Thyroid gland (tissue), 4 donors: ENCODE measurements at regions not wholly inside any gene's neighbourhood (a gene's known extent, or its start where the extent isn't known, plus 50 kb on each side); places are given as distances from the start of the nearest gene placed in this dataset.
"Not testable (repeated sequence)": the region's sequence is repeated elsewhere in the genome, so short reads cannot be mapped to it uniquely, and the experiment has no call there.

Experiments used
- DNase-seq, 2 donors: peaks; one replicate each; pipeline ENCODE4 v3.0.0-alpha.2; 2019
- H3K27ac ChIP-seq, 3 donors: fragments of 200-600 bp; sonication (generic); 1 replicate in 2 of 3; 2 replicates in 1 of 3; pipeline ENCODE4 v1.5.1; 2016 to 2019; ENCODE audit warnings: mild to moderate bottlenecking in 1 of 3, moderate library complexity in 1 of 3
- H3K27me3 ChIP-seq: fragments of 200-600 bp; sonication (generic); one replicate; pipeline ENCODE4 v1.5.1; 2019
- H3K36me3 ChIP-seq, 2 donors: fragments of 200-600 bp; sonication (generic); one replicate each; pipeline ENCODE4 v1.5.1; 2016 to 2019
- H3K4me1 ChIP-seq, 2 donors: fragments of 200-600 bp; sonication (generic); one replicate each; pipeline ENCODE4 v1.5.1; 2017 to 2019
- H3K4me3 ChIP-seq, 3 donors: fragments of 200-600 bp; sonication (generic); replicated peaks in 1 of 3; 1 replicate in 2 of 3; 2 replicates in 1 of 3; pipeline ENCODE4 v1.5.1; 2016; ENCODE audit warnings: mild to moderate bottlenecking in 1 of 3
- H3K9me3 ChIP-seq: fragments of 200-600 bp; sonication (generic); one replicate; pipeline ENCODE4 v1.5.1; 2017
- WGBS, 2 donors: methylation state at CpG; one replicate each; pipeline ENCODE4 v1.1.5; 2017; 5-methylcytosine and 5-hydroxymethylcytosine counted together
- intact Hi-C: fragments of 100-400 bp; cut with DNase I; formaldehyde crosslinking; loops from one replicate; pipeline ENCODE4 v1.15.1; 2023

DNA sequence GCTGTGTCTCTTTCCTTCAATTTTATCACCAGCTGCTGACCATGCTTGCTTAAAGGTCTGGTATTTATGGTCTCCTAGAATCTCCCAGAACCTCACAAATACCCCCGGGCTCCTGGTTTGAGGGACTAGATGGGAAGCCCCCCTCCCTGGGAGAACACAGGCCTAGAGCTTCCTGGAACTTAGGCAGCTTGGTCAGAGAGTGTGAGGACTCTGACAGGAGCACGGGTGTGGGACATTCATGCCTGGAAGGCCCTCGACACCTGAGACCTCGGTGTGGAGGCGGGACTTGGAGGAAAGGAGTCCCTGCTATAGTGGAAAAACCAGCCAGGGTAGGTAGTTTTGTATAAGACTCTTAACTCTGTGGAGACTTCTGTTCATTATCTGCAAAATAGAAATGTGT lies 211.5 kb upstream of the PLGLB2 start:
- DNase-seq, H3K4me3 ChIP-seq, H3K9me3 ChIP-seq, H3K27me3 ChIP-seq, H3K36me3 ChIP-seq, H3K27ac ChIP-seq, H3K4me1 ChIP-seq, intact Hi-C loops: not testable (repeated sequence)
- no CpG with 5 or more reads among the region's 5 CpGs for WGBS, 2 donors

DNA sequence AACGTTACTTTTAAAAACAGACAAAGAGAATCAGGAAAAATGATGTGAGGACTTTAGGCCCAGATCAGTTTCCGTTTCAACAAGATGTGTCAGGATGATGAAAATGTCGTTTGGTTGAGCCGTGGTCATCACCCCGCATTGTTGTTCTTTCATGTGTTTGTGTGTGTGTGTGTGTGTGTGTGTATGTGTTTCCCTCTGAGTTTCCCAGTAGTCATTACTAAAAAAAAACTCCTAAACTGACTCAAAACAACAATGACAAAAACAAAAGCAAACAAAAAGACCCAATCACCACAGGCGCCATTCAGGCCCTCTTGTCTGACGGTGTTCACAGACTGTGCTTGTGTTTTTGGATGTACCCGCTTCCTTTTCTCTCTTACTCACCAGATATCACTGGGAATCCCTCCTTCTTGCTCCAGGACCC lies 210.6 kb upstream of the PLGLB2 start:
- H3K27me3 ChIP-seq, H3K36me3 ChIP-seq, intact Hi-C loops, H3K4me3 ChIP-seq, DNase-seq, H3K9me3 ChIP-seq, H3K4me1 ChIP-seq, H3K27ac ChIP-seq: not testable (repeated sequence)
- 88 to 89% methylated on average over 3 to 4 of the region's 8 CpGs for WGBS, 2 donors

DNA sequence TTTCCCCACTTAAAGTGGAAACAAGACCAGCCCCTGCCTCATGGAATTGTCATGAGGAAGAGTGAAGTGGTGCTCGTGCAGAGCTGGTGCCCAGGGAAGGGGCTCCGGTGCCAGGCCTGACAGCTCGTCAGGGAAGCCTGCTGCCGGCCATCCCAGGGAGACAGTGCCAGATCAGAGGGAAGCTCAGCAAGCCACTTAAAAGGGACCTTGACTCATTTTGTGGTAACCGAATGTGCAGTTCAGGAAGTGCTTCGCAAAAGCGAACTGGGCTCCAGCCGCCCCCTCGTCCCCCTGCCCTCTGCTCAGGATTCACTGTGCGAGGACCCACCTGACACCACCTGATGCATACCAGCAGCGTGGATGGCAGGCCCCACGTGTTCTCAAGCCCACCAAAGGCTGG lies 209.6 kb upstream of the PLGLB2 start:
- H3K36me3 ChIP-seq, DNase-seq, H3K4me3 ChIP-seq, H3K4me1 ChIP-seq, H3K9me3 ChIP-seq, H3K27ac ChIP-seq, intact Hi-C loops, H3K27me3 ChIP-seq: not testable (repeated sequence)
- WGBS, 2 donors: 83% methylated on average over 4 of the region's 12 CpGs; no CpG with 5 or more reads in 1 of the 2 donors

DNA sequence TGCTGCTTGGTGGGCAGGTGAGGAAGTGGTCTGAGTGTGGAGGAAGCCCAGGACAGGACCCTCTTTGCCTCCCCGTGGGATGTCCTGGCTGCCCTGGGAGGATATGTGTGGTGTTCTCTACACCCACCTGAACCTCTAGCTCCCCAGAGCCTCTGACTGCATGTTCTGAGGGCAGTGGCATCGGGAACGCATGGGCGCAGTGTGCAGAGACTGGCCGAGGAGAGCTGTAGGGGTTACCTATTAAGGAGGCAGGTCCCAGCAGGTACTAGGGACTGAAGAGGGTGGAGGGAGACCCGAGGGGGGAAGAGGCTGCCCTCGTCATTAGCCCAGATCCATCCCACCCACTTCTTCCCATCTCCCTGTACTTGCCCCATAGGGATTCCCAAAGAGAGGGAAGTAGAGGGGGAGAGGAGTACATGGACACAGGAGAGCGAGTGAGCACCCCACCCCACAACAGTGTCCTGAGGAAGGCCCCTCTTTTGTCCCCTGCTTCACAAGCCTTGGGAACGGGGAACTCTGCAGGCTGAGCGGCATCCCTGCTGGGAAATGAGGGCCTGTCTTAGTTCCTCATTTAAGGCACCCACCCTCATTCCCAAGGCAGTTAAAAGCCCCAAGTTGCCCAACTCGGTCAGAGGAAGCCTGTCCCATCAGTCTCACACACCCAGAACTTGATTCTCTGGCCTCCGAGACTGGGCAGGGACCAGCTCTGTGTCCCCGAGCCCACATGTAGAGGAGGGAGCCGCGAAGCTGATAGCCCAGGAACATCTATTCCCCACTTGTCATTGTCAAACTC lies 208.5 kb upstream of the PLGLB2 start:
- H3K4me3 ChIP-seq, H3K27ac ChIP-seq, H3K27me3 ChIP-seq, H3K4me1 ChIP-seq, H3K9me3 ChIP-seq, intact Hi-C loops, H3K36me3 ChIP-seq, DNase-seq: not testable (repeated sequence)
- 88 to 98% methylated on average over 5 to 11 of the region's 15 CpGs for WGBS, 2 donors

DNA sequence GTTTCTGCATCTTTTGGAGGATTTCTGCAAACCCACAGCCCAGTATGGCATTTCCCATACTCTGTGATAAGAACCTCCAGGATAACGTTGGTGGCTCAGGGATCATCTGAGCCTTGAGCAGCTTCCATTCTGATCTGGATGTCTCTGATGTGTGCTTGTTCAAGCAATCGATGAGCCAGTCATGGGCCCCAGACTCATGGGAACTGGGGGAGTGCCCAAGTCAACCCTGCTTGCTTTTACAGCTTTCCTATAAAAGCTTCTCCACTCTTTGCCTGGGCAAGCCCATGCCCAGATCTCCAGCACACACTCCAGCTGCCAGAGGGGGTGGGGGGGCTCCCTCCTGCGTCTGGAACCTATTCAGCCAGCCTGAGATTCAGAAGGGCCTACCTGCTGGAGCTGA lies 207.6 kb upstream of the PLGLB2 start:
- intact Hi-C loops, H3K27ac ChIP-seq, H3K36me3 ChIP-seq, H3K9me3 ChIP-seq, H3K4me1 ChIP-seq, DNase-seq, H3K4me3 ChIP-seq, H3K27me3 ChIP-seq: not testable (repeated sequence)
- WGBS, 2 donors: no CpG with 5 or more reads among the region's 3 CpGs

DNA sequence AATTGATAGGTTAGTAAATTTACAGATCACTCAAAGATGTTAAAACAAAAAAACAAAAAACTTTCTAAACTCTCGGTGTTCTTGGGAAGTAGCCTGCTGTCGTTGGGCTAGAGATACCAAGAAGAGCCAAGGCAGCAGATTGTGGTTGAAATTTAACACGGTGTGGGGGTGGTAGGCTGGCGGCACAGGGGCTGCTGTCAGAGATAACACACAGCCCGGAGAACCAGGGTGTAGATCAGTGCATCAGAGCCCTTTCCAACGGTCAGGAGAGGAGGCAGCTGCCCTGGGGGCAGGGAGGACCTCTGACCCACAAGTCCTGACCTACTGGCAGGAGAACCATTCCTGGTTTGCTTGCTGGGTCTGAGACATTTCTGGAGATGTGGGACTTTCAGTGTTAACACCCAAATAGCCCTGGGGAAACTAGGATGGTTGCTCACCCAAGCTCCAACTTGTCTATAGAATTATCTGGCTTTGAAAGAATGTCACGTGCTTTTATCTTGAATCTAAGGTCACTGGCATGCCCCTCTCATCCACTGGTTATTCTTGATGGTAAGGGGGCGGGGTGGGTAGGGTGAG lies 205.2 kb upstream of the PLGLB2 start:
- 60 to 70% methylated on average over 6 of the region's 8 CpGs for WGBS, 2 donors
- H3K9me3 ChIP-seq, H3K4me3 ChIP-seq, H3K36me3 ChIP-seq, H3K27ac ChIP-seq, DNase-seq, intact Hi-C loops, H3K27me3 ChIP-seq, H3K4me1 ChIP-seq: not testable (repeated sequence)

DNA sequence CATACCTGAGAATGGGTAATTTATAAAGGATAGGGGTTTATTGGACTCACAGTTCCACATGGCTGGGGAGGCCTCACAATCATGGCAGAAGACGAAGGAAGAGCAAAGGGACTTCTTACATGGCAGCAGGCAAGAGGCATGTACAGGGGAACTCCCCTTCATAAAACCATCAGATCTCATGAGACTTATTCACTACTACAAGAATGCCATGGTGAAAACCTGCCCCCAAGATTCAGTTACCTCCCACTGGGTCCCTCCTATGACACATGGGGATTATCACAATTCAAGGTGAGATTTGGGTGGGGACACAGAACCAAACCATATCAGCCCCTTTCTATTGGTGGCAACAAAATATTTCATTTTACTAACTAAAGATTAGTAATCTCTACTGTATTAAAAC lies 204.1 kb upstream of the PLGLB2 start:
- H3K4me3 ChIP-seq, H3K9me3 ChIP-seq, H3K27ac ChIP-seq, H3K4me1 ChIP-seq, intact Hi-C loops, DNase-seq, H3K36me3 ChIP-seq, H3K27me3 ChIP-seq: not testable (repeated sequence)
- no CpG with 5 or more reads among the region's 1 CpG for WGBS, 2 donors

DNA sequence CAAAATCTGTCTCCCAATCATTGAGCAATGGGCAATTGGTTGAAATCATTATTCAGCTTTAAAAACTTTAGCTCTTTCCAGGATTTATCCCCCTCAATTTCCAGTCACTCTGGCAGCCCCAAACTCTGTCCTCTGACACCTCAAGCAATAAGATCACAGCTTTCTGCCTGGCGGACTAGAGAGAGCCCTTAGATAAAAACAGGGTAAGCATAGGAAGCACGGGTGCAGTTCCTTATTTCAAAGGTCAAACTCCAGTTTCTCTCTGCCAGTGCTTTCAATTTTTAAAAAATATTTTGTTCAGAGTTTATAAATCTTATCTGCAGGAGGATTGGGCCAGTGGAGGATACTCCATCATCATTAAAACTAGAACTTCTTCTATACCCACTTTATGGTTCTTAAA lies 200.8 kb upstream of the PLGLB2 start:
- WGBS, 2 donors: 83 to 86% methylated on average over 2 of the region's 2 CpGs
- intact Hi-C loops: not testable (repeated sequence)

DNA sequence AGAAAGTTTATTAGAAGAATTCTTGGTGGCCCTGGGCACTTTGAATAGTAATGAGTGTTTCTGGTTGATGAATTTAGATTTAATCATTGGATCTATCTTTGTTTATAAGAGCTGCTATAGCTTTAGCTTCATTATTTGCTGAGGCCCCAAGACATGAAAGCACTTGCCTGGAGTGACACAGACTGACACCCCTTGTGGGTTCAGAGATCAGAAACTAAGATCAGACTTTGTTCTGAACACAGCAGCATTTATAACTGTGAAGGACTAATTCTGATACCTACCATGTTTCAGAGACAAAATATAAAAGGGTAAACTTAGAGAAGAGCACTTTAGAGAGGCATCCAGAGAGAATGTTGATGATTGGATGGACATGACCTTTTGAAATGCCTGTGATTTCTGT lies 199.9 kb upstream of the PLGLB2 start:
- H3K27ac ChIP-seq, H3K27me3 ChIP-seq, H3K4me1 ChIP-seq, DNase-seq, H3K9me3 ChIP-seq, H3K36me3 ChIP-seq, H3K4me3 ChIP-seq, intact Hi-C loops: not testable (repeated sequence)

More for the DNA sequence above, 200.8 kb upstream of the PLGLB2 start:
- not testable (repeated sequence) for H3K4me3 ChIP-seq, DNase-seq, H3K36me3 ChIP-seq, H3K27ac ChIP-seq, H3K4me1 ChIP-seq, H3K27me3 ChIP-seq, H3K9me3 ChIP-seq

DNA sequence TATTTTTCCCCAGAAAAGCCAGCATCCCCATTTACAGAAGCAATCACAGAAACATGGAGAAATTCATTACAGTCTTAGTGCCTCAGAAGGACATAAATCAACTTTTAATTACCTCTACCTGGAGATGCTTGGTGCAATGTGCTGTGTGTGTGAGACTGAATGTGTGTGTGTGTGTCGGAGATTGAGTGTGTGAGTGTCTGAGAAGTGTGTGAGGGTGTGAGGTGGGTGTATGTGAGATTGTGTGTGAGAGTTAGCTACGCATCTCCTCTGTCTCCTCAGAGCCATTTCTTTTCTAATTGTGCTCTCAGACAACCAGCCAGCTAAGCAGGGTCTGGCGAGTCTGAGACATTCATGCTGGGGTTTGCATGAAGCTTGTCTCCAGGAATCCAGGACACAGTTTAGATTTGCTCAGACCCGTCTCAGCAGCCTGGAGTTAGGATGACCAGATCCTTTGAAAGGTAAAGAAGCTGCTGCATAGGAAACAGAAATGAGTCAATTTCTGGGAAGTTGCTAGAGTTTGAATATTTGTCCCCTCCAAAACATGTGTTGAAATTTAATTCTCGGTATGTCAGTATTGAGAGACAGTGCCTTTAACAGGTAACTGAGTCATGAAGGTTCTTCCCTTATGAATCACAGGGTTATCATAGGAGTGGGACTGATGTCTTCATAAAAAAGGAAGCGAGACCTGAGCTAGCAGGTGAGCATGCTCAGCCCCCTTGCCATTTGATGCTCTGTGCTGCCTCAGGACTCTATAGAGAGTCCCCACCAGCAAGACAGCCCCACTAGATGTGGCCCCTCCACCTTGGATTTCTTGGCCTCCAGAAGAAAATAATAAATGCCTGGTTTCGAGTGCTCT lies 199.0 kb upstream of the PLGLB2 start:
- H3K9me3 ChIP-seq, intact Hi-C loops, H3K27me3 ChIP-seq, H3K27ac ChIP-seq, DNase-seq, H3K36me3 ChIP-seq, H3K4me3 ChIP-seq, H3K4me1 ChIP-seq: not testable (repeated sequence)
- WGBS, 2 donors: 93 to 95% methylated on average over 2 to 3 of the region's 7 CpGs

DNA sequence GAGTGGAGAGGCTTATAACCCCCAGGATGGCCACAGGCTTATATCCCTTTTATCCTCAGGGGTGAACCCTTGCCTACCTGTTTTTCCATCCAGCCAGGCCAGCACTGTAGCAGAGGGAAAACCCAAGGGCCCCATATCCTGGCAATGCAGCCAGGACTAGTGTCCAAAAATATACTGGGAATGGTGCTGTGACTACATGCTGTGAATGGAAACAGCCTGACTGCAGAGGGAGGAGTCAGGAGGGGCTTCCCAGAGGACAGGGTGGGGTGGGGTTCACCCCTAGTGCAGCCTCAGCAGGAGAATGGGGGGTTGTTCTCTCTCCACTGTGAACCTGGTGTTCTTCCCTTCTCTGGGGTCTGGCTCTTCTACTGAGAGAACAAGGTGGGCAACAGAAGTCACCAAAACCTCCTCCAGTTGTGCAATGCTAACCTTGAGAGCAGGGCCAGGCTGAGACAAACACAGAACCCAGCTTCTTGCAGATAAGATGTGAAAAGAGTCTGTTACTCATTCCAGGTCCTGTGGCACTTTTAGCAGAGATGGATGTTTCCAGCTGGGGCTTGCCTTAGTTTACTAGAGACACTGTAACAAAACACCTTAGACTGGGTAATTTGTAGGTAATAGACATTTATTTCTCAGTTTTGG lies 198.2 kb upstream of the PLGLB2 start:
- intact Hi-C loops, DNase-seq, H3K27me3 ChIP-seq, H3K9me3 ChIP-seq, H3K27ac ChIP-seq, H3K4me3 ChIP-seq, H3K36me3 ChIP-seq, H3K4me1 ChIP-seq: not testable (repeated sequence)

DNA sequence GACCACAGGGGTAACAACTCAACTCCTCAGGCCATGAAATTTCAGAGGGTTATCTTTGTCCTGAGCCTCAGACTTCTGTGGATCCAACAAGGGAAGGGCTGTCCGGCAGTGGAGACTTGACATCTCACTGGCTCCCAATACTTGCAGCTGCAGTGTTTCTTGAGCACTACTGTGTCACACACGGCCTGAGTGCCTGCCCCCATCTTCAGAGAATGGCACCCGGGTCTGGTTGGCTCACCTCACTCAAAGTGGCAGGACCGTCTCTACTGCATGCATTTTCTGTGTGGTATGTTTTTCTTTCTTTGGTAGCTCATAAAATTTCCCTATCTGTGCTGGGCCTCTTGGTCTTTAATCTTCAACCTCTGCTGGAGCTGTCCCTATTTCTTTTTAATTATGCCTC lies 193.2 kb upstream of the PLGLB2 start:
- 36% methylated on average over 1 of the region's 4 CpGs; no CpG with 5 or more reads in 1 of the 2 donors for WGBS, 2 donors
- H3K27me3 ChIP-seq: not testable (repeated sequence)

More for the DNA sequence above, 193.2 kb upstream of the PLGLB2 start:
- H3K4me3 ChIP-seq, H3K27ac ChIP-seq, intact Hi-C loops, H3K9me3 ChIP-seq, DNase-seq, H3K36me3 ChIP-seq, H3K4me1 ChIP-seq: not testable (repeated sequence)
